GM12892 (cell line): ENCODE measurements at regions not wholly inside any gene's neighbourhood (a gene's known extent, or its start where the extent isn't known, plus 50 kb on each side); places are given as distances from the start of the nearest gene placed in this dataset.

Experiments used
- POLR2A ChIP-seq: IDR thresholded peaks from 2 replicates; pipeline ENCODE4 v1.6.1; 2011; ENCODE audit warnings: low read depth, low read length, control low read depth
- POLR2AphosphoS5 ChIP-seq: IDR thresholded peaks from 2 replicates; pipeline ENCODE4 v1.6.1; 2011; ENCODE audit warnings: low read depth, low read length, control low read depth
- TAF1 ChIP-seq: IDR thresholded peaks from 2 replicates; pipeline ENCODE4 v1.6.1; 2011; ENCODE audit warnings: low read depth, mild to moderate bottlenecking, control low read depth, low read length, borderline replicate concordance

GRCh38 chr4:145302725-145303124, 122.3 kb upstream of the OTUD4 start:
- TF ChIP-seq POLR2AphosphoS5 (no peak), TAF1 (no peak), POLR2A (no peak)
